Epidermal melanocyte (primary cell): ENCODE measurements at regions not wholly inside any gene's neighbourhood (a gene's known extent, or its start where the extent isn't known, plus 50 kb on each side); places are given as distances from the start of the nearest gene placed in this dataset.
A peak's percentile ranks its signal among the peaks of the same experiment; 100 is the strongest.

ENCODE experiments used
- DNase-seq: peaks from one replicate; pipeline ENCODE4 v3.0.0; 2011; ENCODE audit warnings: low spot score; ENCODE audit not compliant: insufficient read length

GRCh38 chr11:69393178-69393832, 88.2 kb upstream of the LINC01488 start:
- DNase-seq: no peak

GRCh38 chr11:69393865-69394233, 87.6 kb upstream of the LINC01488 start:
- no peak for DNase-seq

GRCh38 chr11:69394234-69394868, 87.1 kb upstream of the LINC01488 start:
- DNase-seq: no peak

GRCh38 chr11:69394869-69395246, 86.6 kb upstream of the LINC01488 start:
- no peak for DNase-seq

- no peak for DNase-seq
These were observed 86.2 kb upstream of the LINC01488 start for GRCh38 chr11:69395287-69395686.

- no peak for DNase-seq
These were observed 85.2 kb upstream of the LINC01488 start for GRCh38 chr11:69396051-69396947.

GRCh38 chr11:69396948-69397307, 84.5 kb upstream of the LINC01488 start:
- DNase-seq: no peak

- no peak for DNase-seq
These were observed 83.7 kb upstream of the LINC01488 start for GRCh38 chr11:69397732-69398131.

- peak; percentile 72 for DNase-seq
These were observed 82.7 kb upstream of the LINC01488 start for GRCh38 chr11:69398529-69399492.

GRCh38 chr11:69400140-69400539, 81.3 kb upstream of the LINC01488 start:
- DNase-seq: no peak

- no peak for DNase-seq
These were observed 80.5 kb upstream of the LINC01488 start for GRCh38 chr11:69400771-69401590.

- DNase-seq: no peak
These were observed 79.7 kb upstream of the LINC01488 start for GRCh38 chr11:69401715-69402114.

GRCh38 chr11:69402251-69402887, 79.1 kb upstream of the LINC01488 start:
- DNase-seq: no peak

GRCh38 chr11:69403556-69404215, 77.8 kb upstream of the LINC01488 start:
- no peak for DNase-seq

GRCh38 chr11:69406060-69406459, 75.4 kb upstream of the LINC01488 start:
- DNase-seq: no peak

GRCh38 chr11:69409812-69410645, 71.4 kb upstream of the LINC01488 start:
- DNase-seq: no peak

GRCh38 chr11:69411257-69411924, 70.1 kb upstream of the LINC01488 start:
- no peak for DNase-seq
